Suprapubic skin (tissue), 4 donors: ENCODE measurements at regions not wholly inside any gene's neighbourhood (a gene's known extent, or its start where the extent isn't known, plus 50 kb on each side); places are given as distances from the start of the nearest gene placed in this dataset.

Source experiments
- CTCF ChIP-seq, 2 donors: fragments of 200-600 bp in 1 of 2; fragments of 450-650 bp in 1 of 2; sonication (generic) in 1 of 2; IDR thresholded peaks; one replicate each; pipeline ENCODE4 v1.5.1; 2016 to 2019; ENCODE audit warnings: antibody characterized with exemption in 2 of 2, mild to moderate bottlenecking in 1 of 2, moderate library complexity in 1 of 2
- EP300 ChIP-seq: sonication (generic); formaldehyde crosslinking; IDR thresholded peaks from one replicate; pipeline ENCODE4 v1.6.1; 2017; ENCODE audit warnings: antibody characterized with exemption
- POLR2A ChIP-seq, 2 donors: fragments of 450-650 bp; IDR thresholded peaks; one replicate each; pipeline ENCODE4 v1.6.1; 2017; ENCODE audit warnings: antibody characterized with exemption in 2 of 2, mild to moderate bottlenecking in 2 of 2, moderate library complexity in 2 of 2
- POLR2AphosphoS5 ChIP-seq, 3 donors: sonication (generic); formaldehyde crosslinking; IDR thresholded peaks; one replicate each; pipeline ENCODE4 v1.6.1; 2017; ENCODE audit warnings: antibody characterized with exemption in 3 of 3

- TF ChIP-seq CTCF (IDR thresholded peaks at IDR 0.05) (no peak), POLR2A (IDR thresholded peaks at IDR 0.05) (no peak), POLR2AphosphoS5 (IDR thresholded peaks at IDR 0.05) (no peak), EP300 (no peak)
These were observed 598.6 kb downstream of the XPNPEP1 start for GRCh38 chr10:109324721-109325120.
